A673 (cell line): ENCODE measurements at regions not wholly inside any gene's neighbourhood (a gene's known extent, or its start where the extent isn't known, plus 50 kb on each side); places are given as distances from the start of the nearest gene placed in this dataset.

Source experiments
- EZH2 ChIP-seq: fragments of 200-600 bp; sonication (generic); IDR thresholded peaks from 2 replicates; pipeline ENCODE4 v1.6.1; 2017; ENCODE audit warnings: borderline replicate concordance, low read depth, mild to moderate bottlenecking, mixed read lengths, antibody characterized with exemption, low read length; ENCODE audit not compliant: poor library complexity, severe bottlenecking
- TF ChIP-seq, protein P1 (sequence below): fragments of 300-800, 200-600 bp; sonication (generic); conservative IDR thresholded peaks from 2 replicates; pipeline ENCODE4 v1.5.1; 2017; ENCODE audit warnings: low read depth, mild to moderate bottlenecking, antibody characterized with exemption, low read length, moderate library complexity, mixed read lengths

- TF ChIP-seq, protein P1, sequence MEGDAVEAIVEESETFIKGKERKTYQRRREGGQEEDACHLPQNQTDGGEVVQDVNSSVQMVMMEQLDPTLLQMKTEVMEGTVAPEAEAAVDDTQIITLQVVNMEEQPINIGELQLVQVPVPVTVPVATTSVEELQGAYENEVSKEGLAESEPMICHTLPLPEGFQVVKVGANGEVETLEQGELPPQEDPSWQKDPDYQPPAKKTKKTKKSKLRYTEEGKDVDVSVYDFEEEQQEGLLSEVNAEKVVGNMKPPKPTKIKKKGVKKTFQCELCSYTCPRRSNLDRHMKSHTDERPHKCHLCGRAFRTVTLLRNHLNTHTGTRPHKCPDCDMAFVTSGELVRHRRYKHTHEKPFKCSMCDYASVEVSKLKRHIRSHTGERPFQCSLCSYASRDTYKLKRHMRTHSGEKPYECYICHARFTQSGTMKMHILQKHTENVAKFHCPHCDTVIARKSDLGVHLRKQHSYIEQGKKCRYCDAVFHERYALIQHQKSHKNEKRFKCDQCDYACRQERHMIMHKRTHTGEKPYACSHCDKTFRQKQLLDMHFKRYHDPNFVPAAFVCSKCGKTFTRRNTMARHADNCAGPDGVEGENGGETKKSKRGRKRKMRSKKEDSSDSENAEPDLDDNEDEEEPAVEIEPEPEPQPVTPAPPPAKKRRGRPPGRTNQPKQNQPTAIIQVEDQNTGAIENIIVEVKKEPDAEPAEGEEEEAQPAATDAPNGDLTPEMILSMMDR, result no peak
- TF ChIP-seq EZH2, result no peak
Observed at GRCh38 chr5:121087560-121087959, 623.5 kb downstream of the PRR16 start.
